ENCODE measurements at regions not wholly inside any gene's neighbourhood (a gene's known extent, or its start where the extent isn't known, plus 50 kb on each side); places are given as distances from the start of the nearest gene placed in this dataset.

DNA sequence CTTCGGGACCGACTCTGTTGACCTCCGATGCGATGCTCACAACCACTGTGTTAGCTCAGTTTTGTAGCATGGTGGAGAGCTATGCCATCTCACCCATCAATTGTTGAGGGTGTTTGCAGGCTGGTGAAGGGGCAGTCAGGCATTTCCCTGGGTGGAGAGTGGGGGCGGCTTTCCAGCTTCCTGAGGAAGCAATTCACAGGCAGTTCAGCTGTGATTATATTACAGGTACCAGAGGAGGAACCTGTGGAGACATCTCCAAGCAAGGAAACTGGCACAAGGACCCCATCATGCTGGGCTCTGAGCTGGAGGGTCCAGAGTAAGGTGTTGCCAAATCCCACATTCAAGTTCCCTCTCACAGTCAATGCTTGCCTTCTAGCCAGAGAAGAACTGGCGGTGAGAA, 166.0 kb upstream of the ZNF536 start:
- H3K4me3 Mint-ChIP-seq: no peak overlapping the region
- TF ChIP-seq, protein P1, sequence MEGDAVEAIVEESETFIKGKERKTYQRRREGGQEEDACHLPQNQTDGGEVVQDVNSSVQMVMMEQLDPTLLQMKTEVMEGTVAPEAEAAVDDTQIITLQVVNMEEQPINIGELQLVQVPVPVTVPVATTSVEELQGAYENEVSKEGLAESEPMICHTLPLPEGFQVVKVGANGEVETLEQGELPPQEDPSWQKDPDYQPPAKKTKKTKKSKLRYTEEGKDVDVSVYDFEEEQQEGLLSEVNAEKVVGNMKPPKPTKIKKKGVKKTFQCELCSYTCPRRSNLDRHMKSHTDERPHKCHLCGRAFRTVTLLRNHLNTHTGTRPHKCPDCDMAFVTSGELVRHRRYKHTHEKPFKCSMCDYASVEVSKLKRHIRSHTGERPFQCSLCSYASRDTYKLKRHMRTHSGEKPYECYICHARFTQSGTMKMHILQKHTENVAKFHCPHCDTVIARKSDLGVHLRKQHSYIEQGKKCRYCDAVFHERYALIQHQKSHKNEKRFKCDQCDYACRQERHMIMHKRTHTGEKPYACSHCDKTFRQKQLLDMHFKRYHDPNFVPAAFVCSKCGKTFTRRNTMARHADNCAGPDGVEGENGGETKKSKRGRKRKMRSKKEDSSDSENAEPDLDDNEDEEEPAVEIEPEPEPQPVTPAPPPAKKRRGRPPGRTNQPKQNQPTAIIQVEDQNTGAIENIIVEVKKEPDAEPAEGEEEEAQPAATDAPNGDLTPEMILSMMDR (IDR thresholded peaks at IDR 0.05; ENCODE audit: unreplicated experiment): no peak

DNA sequence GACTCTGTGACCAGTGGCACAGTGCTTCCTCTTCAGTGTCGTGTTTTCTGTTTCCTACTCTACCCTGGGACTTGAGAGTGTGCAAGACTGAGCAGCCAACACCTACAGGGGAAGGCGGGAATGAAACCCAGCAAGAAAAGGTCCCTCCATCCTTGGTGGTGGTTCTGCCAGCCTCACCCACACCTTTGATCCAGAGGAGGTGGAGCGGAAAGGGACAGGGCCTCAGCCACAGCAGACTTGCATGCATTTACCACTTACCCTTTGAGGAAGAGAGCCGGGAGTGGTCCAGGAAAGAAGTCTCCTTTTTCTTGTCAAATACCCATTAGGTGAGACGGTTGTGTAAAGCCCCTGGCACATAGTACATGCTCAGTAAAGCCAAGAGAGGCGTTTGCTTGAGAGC, 164.8 kb upstream of the ZNF536 start:
- H3K4me1 Mint-ChIP-seq: no peaks in the 10 kb centered on the region
- TF ChIP-seq, protein P1 (IDR thresholded peaks at IDR 0.05; ENCODE audit: unreplicated experiment): no peak
- no peak overlapping the region for H3K4me3 Mint-ChIP-seq
- no peaks in the 10 kb centered on the region for H3K36me3 Mint-ChIP-seq
- no peak for DNase-seq (ENCODE audit: low spot score in 2 of 2, unreplicated experiment in 2 of 2)
- H3K27ac Mint-ChIP-seq: no peak overlapping the region
- peaks cover 39% of the 10 kb centered on the region for H3K27me3 Mint-ChIP-seq (ENCODE audit: low read depth)
- H3K9me3 Mint-ChIP-seq: peaks cover 8% of the 10 kb centered on the region

More for the DNA sequence above, 166.0 kb upstream of the ZNF536 start:
- H3K9me3 Mint-ChIP-seq: peaks cover 8% of the 10 kb centered on the region
- no peaks in the 10 kb centered on the region for H3K4me1 Mint-ChIP-seq
- no peak overlapping the region for H3K27ac Mint-ChIP-seq
- DNase-seq (ENCODE audit: low spot score in 2 of 2, unreplicated experiment in 2 of 2): no peak
- peaks cover 29% of the 10 kb centered on the region for H3K27me3 Mint-ChIP-seq (ENCODE audit: low read depth)
- H3K36me3 Mint-ChIP-seq: no peaks in the 10 kb centered on the region

DNA sequence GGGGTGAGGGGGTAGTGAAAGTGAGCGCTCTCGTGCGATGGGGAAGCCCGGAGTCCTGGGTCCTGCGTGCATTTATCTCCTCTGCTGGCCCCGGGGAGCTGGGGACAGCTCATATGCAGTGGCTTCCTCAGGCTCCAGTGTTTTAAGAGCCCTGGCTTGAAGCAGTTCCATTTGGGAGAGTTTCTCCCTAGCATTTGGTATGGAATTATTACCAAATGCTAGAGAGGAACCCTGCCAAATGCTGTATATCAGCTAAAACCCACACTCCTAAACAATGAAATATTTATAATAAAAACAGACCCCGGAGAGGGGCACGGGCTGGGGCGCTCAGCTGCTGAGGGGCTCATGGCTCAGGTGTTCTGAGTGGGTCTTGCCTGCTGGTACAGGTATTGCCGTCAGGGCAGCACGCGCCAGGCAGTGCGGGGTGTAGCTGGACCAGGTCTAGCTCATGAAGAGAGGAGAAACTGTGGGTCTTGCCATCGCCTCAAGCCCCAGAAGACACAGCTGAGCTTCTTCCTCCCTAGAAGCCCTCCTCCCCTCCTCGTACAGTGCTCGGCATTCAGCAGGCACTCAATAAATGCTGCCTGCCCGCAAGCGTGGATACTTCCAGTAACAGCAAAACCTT, 163.6 kb upstream of the ZNF536 start:
- H3K27me3 Mint-ChIP-seq (ENCODE audit: low read depth): peaks cover 48% of the 10 kb centered on the region
- no peak overlapping the region for H3K4me3 Mint-ChIP-seq
- no peak for DNase-seq (ENCODE audit: low spot score in 2 of 2, unreplicated experiment in 2 of 2)
- H3K4me1 Mint-ChIP-seq: no peaks in the 10 kb centered on the region
- H3K27ac Mint-ChIP-seq: no peak overlapping the region
- H3K9me3 Mint-ChIP-seq: peaks cover 8% of the 10 kb centered on the region
- TF ChIP-seq, protein P1 (IDR thresholded peaks at IDR 0.05; ENCODE audit: unreplicated experiment): no peak
- H3K36me3 Mint-ChIP-seq: no peaks in the 10 kb centered on the region

DNA sequence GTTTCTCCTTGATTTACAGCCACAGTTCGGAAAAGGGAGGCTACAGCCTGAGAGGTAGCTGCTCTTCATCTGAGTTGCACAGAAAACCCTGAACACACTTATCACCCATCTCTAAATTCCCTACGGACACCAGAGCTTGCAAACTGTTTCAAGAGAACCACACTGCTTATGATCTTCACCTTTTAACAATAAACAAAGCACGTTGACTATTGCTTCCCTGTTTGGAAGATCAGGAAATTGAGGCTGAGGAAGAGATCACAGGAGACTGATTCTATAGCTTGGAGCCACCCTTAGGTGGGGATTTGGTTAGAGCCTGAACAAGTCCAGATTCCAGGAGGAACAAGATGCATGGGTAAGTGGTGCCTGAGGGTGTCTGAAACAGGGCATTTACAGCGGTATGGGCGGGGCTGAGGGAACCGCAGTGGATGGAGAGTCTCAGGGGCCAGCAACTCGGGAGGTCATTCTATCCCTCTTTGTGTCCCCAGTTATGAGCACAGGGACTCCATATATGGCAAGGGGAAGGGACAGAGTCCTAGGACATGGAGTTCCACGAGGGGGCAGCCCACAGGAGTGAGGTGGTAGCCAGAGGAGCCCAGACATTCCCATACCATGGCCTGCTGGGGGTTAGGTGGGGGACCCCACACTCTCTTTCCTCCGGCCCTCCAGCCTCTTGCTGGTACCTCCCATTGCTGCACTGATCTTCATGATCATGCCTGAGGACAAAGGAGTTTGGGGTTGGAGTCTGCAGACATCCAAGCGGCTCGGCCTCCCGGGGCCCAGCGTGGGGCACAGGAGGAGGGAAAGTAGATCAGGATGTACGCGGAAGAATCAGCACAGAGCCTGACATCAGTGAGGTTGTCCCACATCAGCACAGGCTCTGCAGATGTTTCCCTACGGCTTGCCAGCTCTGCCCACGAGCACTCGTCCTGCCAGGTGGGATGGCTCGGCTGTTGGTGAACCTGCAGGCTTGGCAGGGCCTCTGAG, 162.3 kb upstream of the ZNF536 start:
- H3K27ac Mint-ChIP-seq: no peak overlapping the region
- DNase-seq (ENCODE audit: low spot score in 2 of 2, unreplicated experiment in 2 of 2): peak in 1 of 2 experiments; percentile 20

DNA sequence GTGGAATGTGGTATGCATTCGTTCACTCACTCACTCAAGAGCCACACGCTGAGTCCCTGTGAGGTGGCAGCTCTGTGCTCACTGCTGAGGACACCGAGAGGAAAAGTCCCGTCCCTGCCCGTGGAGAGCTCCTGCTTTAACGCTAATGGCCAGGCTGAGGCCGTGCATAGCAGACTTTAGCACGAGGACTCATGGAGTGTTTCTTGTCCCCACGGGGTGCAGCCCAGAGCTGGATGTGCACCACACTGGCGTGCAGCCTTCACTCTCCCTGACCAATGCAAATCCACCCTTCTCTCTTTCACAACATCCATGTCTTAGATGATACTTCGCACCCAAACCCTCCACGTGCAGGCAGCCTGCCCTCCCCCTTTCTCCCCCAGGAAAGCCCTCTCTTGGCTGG, 159.6 kb upstream of the ZNF536 start:
- TF ChIP-seq, protein P1 (IDR thresholded peaks at IDR 0.05; ENCODE audit: unreplicated experiment): no peak
- Mint-ChIP-seq H3K27me3 (ENCODE audit: low read depth) (peaks cover 65% of the 10 kb centered on the region), H3K4me1 (no peaks in the 10 kb centered on the region), H3K27ac (no peak overlapping the region), H3K9me3 (no peaks in the 10 kb centered on the region), H3K4me3 (no peak overlapping the region), H3K36me3 (no peaks in the 10 kb centered on the region)
- DNase-seq (ENCODE audit: low spot score in 2 of 2, unreplicated experiment in 2 of 2): peak in 1 of 2 experiments; percentile 3

More for the DNA sequence above, 162.3 kb upstream of the ZNF536 start:
- Mint-ChIP-seq H3K4me1 (no peaks in the 10 kb centered on the region), H3K4me3 (no peak overlapping the region), H3K36me3 (no peaks in the 10 kb centered on the region), H3K9me3 (peaks cover 8% of the 10 kb centered on the region), H3K27me3 (ENCODE audit: low read depth) (peaks cover 53% of the 10 kb centered on the region)
- TF ChIP-seq, protein P1 (IDR thresholded peaks at IDR 0.05; ENCODE audit: unreplicated experiment): no peak

Measured in mesothelial cell of epicardium (in vitro differentiated cells).